Upper lobe of left lung (tissue), 6 donors: ENCODE measurements at regions not wholly inside any gene's neighbourhood (a gene's known extent, or its start where the extent isn't known, plus 50 kb on each side); places are given as distances from the start of the nearest gene placed in this dataset.
A peak's percentile ranks its signal among the peaks of the same experiment; 100 is the strongest.
"Not testable (repeated sequence)": the region's sequence is repeated elsewhere in the genome, so short reads cannot be mapped to it uniquely, and the experiment has no call there.

Experiments
- ATAC-seq, 2 donors: fragments of 200-7000 bp; cut with Tn5 transposase; one replicate each; pipeline ENCODE4 v1.9.1; 2022; ENCODE audit warnings: mild to moderate bottlenecking in 2 of 2, moderate library complexity in 2 of 2; ENCODE audit not compliant: low FRiP score in 2 of 2
- DNase-seq, 2 donors: peaks; one replicate each; pipeline ENCODE4 v3.0.0-alpha.2; 2019 to 2020
- H3K27ac ChIP-seq, 4 donors: fragments of 200-600 bp; sonication (generic); one replicate each; pipeline ENCODE4 v1.5.1; 2016 to 2019
- H3K27me3 ChIP-seq, 4 donors: fragments of 200-600 bp; sonication (generic); one replicate each; pipeline ENCODE4 v1.5.1; 2017 to 2019
- H3K36me3 ChIP-seq, 4 donors: fragments of 200-600 bp; sonication (generic); one replicate each; pipeline ENCODE4 v1.5.1; 2016 to 2019
- H3K4me1 ChIP-seq, 4 donors: fragments of 200-600 bp; sonication (generic); one replicate each; pipeline ENCODE4 v1.5.1; 2018 to 2019
- H3K4me3 ChIP-seq, 4 donors: fragments of 200-600 bp; sonication (generic); one replicate each; pipeline ENCODE4 v1.5.1; 2017 to 2019; ENCODE audit warnings: mild to moderate bottlenecking in 2 of 4, moderate library complexity in 1 of 4
- H3K9me3 ChIP-seq, 4 donors: fragments of 200-600 bp; sonication (generic); one replicate each; pipeline ENCODE4 v1.5.1; 2018 to 2019
- CTCF ChIP-seq, 6 experiments: fragments of 450-650 bp in 4 of 6; fragments of 200-600 bp in 2 of 6; sonication (generic) in 2 of 6; IDR thresholded peaks; one replicate each; pipeline ENCODE4 v1.5.1; 2016 to 2019; ENCODE audit warnings: antibody characterized with exemption in 6 of 6
- EP300 ChIP-seq, 4 donors: sonication (generic); formaldehyde crosslinking; IDR thresholded peaks; one replicate each; pipeline ENCODE4 v1.5.1; 2017; ENCODE audit warnings: antibody characterized with exemption in 4 of 4, control low read depth in 2 of 4
- POLR2A ChIP-seq, 4 donors: fragments of 450-650 bp; IDR thresholded peaks; one replicate each; pipeline ENCODE4 v1.5.1; 2016 to 2017; ENCODE audit warnings: antibody characterized with exemption in 4 of 4, mild to moderate bottlenecking in 2 of 4
- POLR2AphosphoS5 ChIP-seq, 2 donors: sonication (generic); formaldehyde crosslinking; IDR thresholded peaks; one replicate each; pipeline ENCODE4 v1.5.1; 2017; ENCODE audit warnings: antibody characterized with exemption in 2 of 2
- WGBS, 2 donors: methylation state at CpG; one replicate each; pipeline ENCODE4 v1.1.5; 2017 to 2018; 5-methylcytosine and 5-hydroxymethylcytosine counted together
- donor health status: DM: no; HTN: no; CAD: no; lungs with moderate emphysema.
- donor health status: DM: no; HTN: yes; CAD: no; lungs with severe emphysema.

DNA sequence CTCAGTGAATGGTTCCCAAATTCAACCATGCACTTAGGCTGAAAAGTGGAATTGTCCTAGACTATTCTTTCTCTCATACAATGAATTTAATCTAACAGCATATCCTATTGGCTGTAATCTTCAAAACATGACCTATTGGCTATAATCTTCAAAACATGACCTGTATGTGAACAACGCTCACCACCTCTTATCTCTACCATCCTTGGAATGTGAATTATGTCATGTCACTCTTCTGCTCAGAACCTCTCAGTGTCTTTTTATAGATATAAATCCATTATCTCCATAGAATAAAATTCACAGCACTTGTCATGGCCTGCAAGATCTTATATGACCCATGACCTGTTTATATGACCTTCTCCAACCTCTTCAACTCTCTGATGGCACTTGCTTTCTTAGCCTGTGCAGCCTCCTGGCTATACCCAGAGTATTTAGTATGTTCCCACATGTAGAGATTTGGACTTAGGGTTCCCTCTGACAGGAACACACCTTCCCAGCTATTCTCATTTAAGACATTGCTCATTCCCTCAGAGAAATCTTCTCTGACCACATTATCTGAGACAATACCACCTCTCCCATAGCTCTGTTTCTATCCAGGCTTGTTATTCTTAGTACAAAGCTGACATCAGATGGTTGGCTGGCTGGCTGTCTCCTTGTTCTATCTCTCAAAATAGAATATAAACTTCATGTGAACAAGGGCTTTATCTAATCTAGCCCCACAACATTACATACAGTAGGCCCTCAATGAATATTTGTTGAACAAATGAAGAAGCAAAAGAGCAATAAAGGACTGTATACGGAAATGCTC lies 275.0 kb upstream of the PREP start:
- no peak for TF ChIP-seq CTCF (IDR thresholded peaks at IDR 0.05)
- no peak for TF ChIP-seq EP300 (IDR thresholded peaks at IDR 0.05)
- TF ChIP-seq POLR2AphosphoS5 (IDR thresholded peaks at IDR 0.05): no peak
- no peak for TF ChIP-seq POLR2A (IDR thresholded peaks at IDR 0.05)
- no peaks in the 10 kb centered on the region for H3K36me3 ChIP-seq
- no peaks in the 10 kb centered on the region for H3K27me3 ChIP-seq
- H3K4me3 ChIP-seq: no peak overlapping the region
- peaks cover 0 to 4% (median 0%) of the 10 kb centered on the region in 4 donors for H3K4me1 ChIP-seq
- 82 to 91% methylated on average over 2 of the region's 2 CpGs for WGBS, 2 donors
- H3K9me3 ChIP-seq: no peaks in the 10 kb centered on the region
- no peak for ATAC-seq
- DNase-seq: no peak
- H3K27ac ChIP-seq: no peak overlapping the region

DNA sequence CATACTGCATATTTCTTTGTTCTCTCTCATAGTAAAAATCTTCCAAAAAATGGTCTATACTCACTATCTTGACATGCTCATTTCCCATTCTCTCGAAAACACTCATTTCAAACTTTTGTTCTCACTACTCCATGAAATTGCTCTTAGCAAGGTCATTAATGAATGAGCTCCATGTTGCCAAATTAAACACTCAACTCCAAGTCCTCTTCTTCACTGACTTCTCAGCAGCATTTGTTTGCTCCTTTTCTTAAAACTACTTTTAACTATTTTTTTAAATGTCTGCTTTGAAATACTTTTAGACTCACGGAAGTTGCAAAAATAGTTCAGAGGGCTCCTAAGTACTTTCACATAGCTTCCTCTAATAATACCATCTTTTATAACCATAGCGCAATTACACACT lies 274.0 kb upstream of the PREP start:
- Histone ChIP-seq H3K4me1 (peaks cover 0 to 4% (median 0%) of the 10 kb centered on the region in 4 donors), H3K4me3 (no peak overlapping the region), H3K9me3 (no peaks in the 10 kb centered on the region), H3K36me3 (no peaks in the 10 kb centered on the region), H3K27ac (no peak overlapping the region), H3K27me3 (no peaks in the 10 kb centered on the region)
- DNase-seq (no peak), ATAC-seq (no peak)
- TF ChIP-seq CTCF (IDR thresholded peaks at IDR 0.05) (no peak), POLR2A (IDR thresholded peaks at IDR 0.05) (no peak), POLR2AphosphoS5 (IDR thresholded peaks at IDR 0.05) (no peak), EP300 (IDR thresholded peaks at IDR 0.05) (no peak)
- WGBS, 2 donors: 62 to 72% methylated on average over 3 of the region's 3 CpGs

GRCh38 chr6:105675715-105676397 lies 273.0 kb upstream of the PREP start:
- no peak overlapping the region for H3K27ac ChIP-seq
- H3K27me3 ChIP-seq: no peaks in the 10 kb centered on the region
- 69 to 72% methylated on average over 5 of the region's 5 CpGs for WGBS, 2 donors
- H3K4me1 ChIP-seq: peaks cover 0 to 4% (median 0%) of the 10 kb centered on the region in 4 donors
- H3K4me3 ChIP-seq: no peak overlapping the region
- TF ChIP-seq POLR2A (IDR thresholded peaks at IDR 0.05) (no peak), EP300 (IDR thresholded peaks at IDR 0.05) (no peak), POLR2AphosphoS5 (IDR thresholded peaks at IDR 0.05) (no peak), CTCF (IDR thresholded peaks at IDR 0.05) (no peak)
- DNase-seq (no peak), ATAC-seq (peak in 1 of 2 donors; percentile 38)
- H3K36me3 ChIP-seq: no peaks in the 10 kb centered on the region
- no peaks in the 10 kb centered on the region for H3K9me3 ChIP-seq

GRCh38 chr6:105672856-105673538 lies 270.1 kb upstream of the PREP start:
- H3K27me3 ChIP-seq, H3K27ac ChIP-seq, H3K9me3 ChIP-seq, H3K4me1 ChIP-seq, DNase-seq, H3K36me3 ChIP-seq, H3K4me3 ChIP-seq, ATAC-seq: not testable (repeated sequence)
- 90 to 94% methylated on average over 2 of the region's 2 CpGs for WGBS, 2 donors

DNA sequence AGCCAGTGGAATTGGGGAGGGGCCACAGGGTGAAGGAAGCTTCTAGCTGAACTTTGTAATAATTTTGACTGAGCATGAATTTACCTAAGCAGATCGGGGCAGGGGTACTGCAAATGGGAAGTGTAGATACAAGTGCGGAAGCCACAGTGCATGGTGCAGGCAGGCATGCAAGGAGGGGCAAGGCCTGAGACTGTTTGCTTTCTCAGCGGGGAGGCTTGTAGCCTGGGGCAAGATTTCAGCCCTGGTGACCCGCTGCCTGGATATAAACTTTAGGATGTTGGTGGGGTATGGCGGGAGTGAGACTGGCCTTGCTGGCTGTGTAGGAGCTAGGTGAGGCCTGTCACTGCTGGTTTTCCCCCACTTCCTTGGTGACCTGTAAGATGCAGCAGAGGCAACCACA lies 266.4 kb upstream of the PREP start:
- TF ChIP-seq POLR2AphosphoS5 (IDR thresholded peaks at IDR 0.05) (no peak), CTCF (IDR thresholded peaks at IDR 0.05) (no peak), EP300 (IDR thresholded peaks at IDR 0.05) (no peak), POLR2A (IDR thresholded peaks at IDR 0.05) (no peak)
- ATAC-seq: no peak
- no peak for DNase-seq
- 91 to 95% methylated on average over 5 of the region's 5 CpGs for WGBS, 2 donors
- Histone ChIP-seq H3K27me3 (no peaks in the 10 kb centered on the region), H3K4me1 (no peaks in the 10 kb centered on the region), H3K36me3 (no peaks in the 10 kb centered on the region), H3K4me3 (no peak overlapping the region), H3K27ac (no peak overlapping the region), H3K9me3 (no peaks in the 10 kb centered on the region)
